Endodermal cell (in vitro differentiated cells): ENCODE measurements at regions not wholly inside any gene's neighbourhood (a gene's known extent, or its start where the extent isn't known, plus 50 kb on each side); places are given as distances from the start of the nearest gene placed in this dataset.

Experiments
- DNase-seq: peaks from one replicate; pipeline ENCODE4 v3.0.0-alpha.2; 2017
- H3K27ac ChIP-seq: 2 replicates; pipeline ENCODE4 v1.5.1; 2013; ENCODE audit warnings: mild to moderate bottlenecking, low read depth, low read length, moderate library complexity
- H3K27me3 ChIP-seq: 2 replicates; pipeline ENCODE4 v1.6.1; 2013; ENCODE audit warnings: mild to moderate bottlenecking, low read length, moderate library complexity; ENCODE audit not compliant: insufficient read depth, control insufficient read depth, poor library complexity, severe bottlenecking
- H3K36me3 ChIP-seq: 2 replicates; pipeline ENCODE4 v1.7.0; 2013; ENCODE audit warnings: mild to moderate bottlenecking, low read length, moderate library complexity; ENCODE audit not compliant: control insufficient read depth, insufficient read depth
- H3K4me1 ChIP-seq: one replicate; pipeline ENCODE4 v1.7.0; 2013; ENCODE audit warnings: low read length; ENCODE audit not compliant: control insufficient read depth, insufficient read depth
- H3K4me3 ChIP-seq: 2 replicates; pipeline ENCODE4 v1.5.1; 2013; ENCODE audit warnings: mild to moderate bottlenecking, low read length, moderate library complexity
- H3K9ac ChIP-seq: 2 replicates; pipeline ENCODE4 v1.6.1; 2013; ENCODE audit warnings: mild to moderate bottlenecking, low read length, moderate library complexity; ENCODE audit not compliant: poor library complexity, severe bottlenecking; ENCODE audit errors: extremely low read depth
- H3K9me3 ChIP-seq: 2 replicates; pipeline ENCODE4 v1.6.1; 2013; ENCODE audit warnings: mild to moderate bottlenecking, low read length, moderate library complexity; ENCODE audit not compliant: control insufficient read depth
- H3K27ac Mint-ChIP-seq: 2 replicates; pipeline ENCODE4 v1.8.0; 2020; ENCODE audit warnings: mixed read lengths
- H3K27me3 Mint-ChIP-seq: 2 replicates; pipeline ENCODE4 v1.8.0; 2021; ENCODE audit warnings: mild to moderate bottlenecking, mixed read lengths; ENCODE audit not compliant: insufficient read depth
- H3K36me3 Mint-ChIP-seq: 2 replicates; pipeline ENCODE4 v1.8.0; 2020; ENCODE audit warnings: low read depth, mixed read lengths
- H3K4me1 Mint-ChIP-seq: 2 replicates; pipeline ENCODE4 v1.8.0; 2020; ENCODE audit warnings: mixed read lengths
- H3K4me3 Mint-ChIP-seq: 2 replicates; pipeline ENCODE4 v1.8.0; 2020; ENCODE audit warnings: mild to moderate bottlenecking, moderate library complexity, mixed read lengths
- H3K9me3 Mint-ChIP-seq: 2 replicates; pipeline ENCODE4 v1.8.0; 2020; ENCODE audit warnings: mild to moderate bottlenecking, mixed read lengths
- WGBS, 2 experiments: methylation state at CpG; one replicate each; pipeline versions ENCODE4 v1.1.5 to v1.1.7; 2013; ENCODE audit warnings: missing lambda C conversion rate in 2 of 2, mixed read lengths in 1 of 2; ENCODE audit not compliant: insufficient coverage in 1 of 2, insufficient read length in 1 of 2; 5-methylcytosine and 5-hydroxymethylcytosine counted together
- TF ChIP-seq, protein P1 (sequence below): fragments of 200-600 bp; sonication (generic); conservative IDR thresholded peaks from 2 replicates; pipeline ENCODE4 v1.5.0; 2021; ENCODE audit warnings: antibody characterized with exemption, mild to moderate bottlenecking

DNA sequence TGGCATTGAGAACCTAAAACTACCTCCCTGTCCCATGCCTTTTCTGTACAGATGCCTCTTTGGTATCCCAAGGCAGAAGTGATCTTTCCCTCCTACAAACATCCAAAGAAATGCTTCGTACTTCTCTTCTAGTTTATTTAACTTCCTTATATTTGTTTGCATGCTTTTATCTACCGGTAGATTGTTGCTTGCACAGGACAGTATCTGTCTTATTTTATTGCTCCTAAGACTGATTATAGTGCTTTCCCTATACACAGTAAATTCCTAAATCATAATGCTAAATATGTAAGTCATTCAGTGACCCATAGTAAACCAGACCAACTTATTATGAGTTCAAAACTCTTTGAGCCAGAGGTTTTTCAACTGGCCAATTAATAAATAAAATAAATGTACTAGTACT, 156.9 kb downstream of the PRELID2 start:
- TF ChIP-seq, protein P1, sequence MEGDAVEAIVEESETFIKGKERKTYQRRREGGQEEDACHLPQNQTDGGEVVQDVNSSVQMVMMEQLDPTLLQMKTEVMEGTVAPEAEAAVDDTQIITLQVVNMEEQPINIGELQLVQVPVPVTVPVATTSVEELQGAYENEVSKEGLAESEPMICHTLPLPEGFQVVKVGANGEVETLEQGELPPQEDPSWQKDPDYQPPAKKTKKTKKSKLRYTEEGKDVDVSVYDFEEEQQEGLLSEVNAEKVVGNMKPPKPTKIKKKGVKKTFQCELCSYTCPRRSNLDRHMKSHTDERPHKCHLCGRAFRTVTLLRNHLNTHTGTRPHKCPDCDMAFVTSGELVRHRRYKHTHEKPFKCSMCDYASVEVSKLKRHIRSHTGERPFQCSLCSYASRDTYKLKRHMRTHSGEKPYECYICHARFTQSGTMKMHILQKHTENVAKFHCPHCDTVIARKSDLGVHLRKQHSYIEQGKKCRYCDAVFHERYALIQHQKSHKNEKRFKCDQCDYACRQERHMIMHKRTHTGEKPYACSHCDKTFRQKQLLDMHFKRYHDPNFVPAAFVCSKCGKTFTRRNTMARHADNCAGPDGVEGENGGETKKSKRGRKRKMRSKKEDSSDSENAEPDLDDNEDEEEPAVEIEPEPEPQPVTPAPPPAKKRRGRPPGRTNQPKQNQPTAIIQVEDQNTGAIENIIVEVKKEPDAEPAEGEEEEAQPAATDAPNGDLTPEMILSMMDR = no peak
- Histone ChIP-seq H3K9me3 (no peaks in the 10 kb centered on the region), H3K27me3 (no peaks in the 10 kb centered on the region), H3K4me3 (no peak overlapping the region), H3K36me3 (no peaks in the 10 kb centered on the region), H3K27ac (no peak overlapping the region), H3K4me1 (no peaks in the 10 kb centered on the region), H3K9ac (no peak overlapping the region)
- Mint-ChIP-seq H3K27ac (no peak overlapping the region), H3K4me1 (no peaks in the 10 kb centered on the region), H3K36me3 (no peaks in the 10 kb centered on the region), H3K27me3 (no peaks in the 10 kb centered on the region), H3K9me3 (no peaks in the 10 kb centered on the region), H3K4me3 (no peak overlapping the region)
- no peak for DNase-seq
- 86 to 100% methylated on average over 1 to 2 of the region's 2 CpGs for WGBS, 2 experiments

DNA sequence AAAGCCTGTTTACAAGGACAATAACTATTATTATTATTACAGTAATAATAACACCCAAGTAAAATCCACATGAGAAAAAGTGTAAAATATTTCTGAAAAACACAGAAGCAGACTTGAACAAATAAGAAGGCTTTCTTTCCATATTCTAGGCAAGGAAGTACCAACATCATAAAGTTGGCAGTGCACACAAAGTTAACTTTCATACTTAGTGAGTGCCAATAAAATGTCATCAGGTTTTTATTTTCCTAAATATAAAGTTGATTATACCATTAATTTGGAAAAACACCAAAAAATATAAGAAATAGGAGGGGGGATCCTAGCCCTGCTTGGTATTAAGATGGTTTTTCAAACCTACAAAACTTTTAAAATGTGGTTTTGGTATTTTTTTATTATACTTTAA, 161.4 kb downstream of the PRELID2 start:
- DNase-seq = no peak
- no peak overlapping the region for H3K4me3 ChIP-seq
- H3K27me3 Mint-ChIP-seq = no peaks in the 10 kb centered on the region
- no peaks in the 10 kb centered on the region for H3K36me3 Mint-ChIP-seq
- TF ChIP-seq, protein P1 = no peak
- no peaks in the 10 kb centered on the region for H3K9me3 Mint-ChIP-seq
- H3K9ac ChIP-seq = no peak overlapping the region
- no peaks in the 10 kb centered on the region for H3K36me3 ChIP-seq
- H3K27ac ChIP-seq = no peak overlapping the region
- no peak overlapping the region for H3K4me3 Mint-ChIP-seq
- H3K4me1 ChIP-seq = no peaks in the 10 kb centered on the region
- no peak overlapping the region for H3K27ac Mint-ChIP-seq
- H3K4me1 Mint-ChIP-seq = no peaks in the 10 kb centered on the region
- H3K27me3 ChIP-seq = no peaks in the 10 kb centered on the region
- H3K9me3 ChIP-seq = no peaks in the 10 kb centered on the region

DNA sequence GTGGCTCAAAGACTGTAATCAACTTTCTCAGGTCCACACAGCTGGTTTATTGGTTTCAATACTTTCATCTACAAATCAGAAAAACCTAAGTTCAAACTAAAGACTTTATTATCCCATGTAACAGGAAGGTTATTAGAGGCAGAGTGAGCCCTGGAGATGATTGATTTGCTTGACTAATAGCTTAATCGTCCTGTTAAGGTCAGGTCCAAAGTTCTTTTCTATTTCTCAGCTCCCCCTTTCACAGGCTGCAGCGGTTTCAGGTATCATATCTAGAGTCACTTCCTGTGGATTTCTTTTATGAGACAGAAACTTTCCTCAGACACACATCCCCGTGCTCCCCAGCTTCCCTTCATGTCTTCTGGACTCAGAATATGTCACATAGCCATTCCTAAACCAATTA, 166.4 kb downstream of the PRELID2 start:
- TF ChIP-seq, protein P1 = no peak
- Mint-ChIP-seq H3K27me3 (no peaks in the 10 kb centered on the region), H3K27ac (no peak overlapping the region), H3K4me1 (no peaks in the 10 kb centered on the region), H3K36me3 (no peaks in the 10 kb centered on the region), H3K9me3 (no peaks in the 10 kb centered on the region), H3K4me3 (no peak overlapping the region)
- H3K4me3 ChIP-seq = no peak overlapping the region
- H3K4me1 ChIP-seq = no peaks in the 10 kb centered on the region
- DNase-seq = no peak
- H3K9me3 ChIP-seq = no peaks in the 10 kb centered on the region
- no peaks in the 10 kb centered on the region for H3K36me3 ChIP-seq
- 87 to 88% methylated on average over 3 of the region's 3 CpGs for WGBS, 2 experiments
- H3K9ac ChIP-seq = no peak overlapping the region
- H3K27me3 ChIP-seq = no peaks in the 10 kb centered on the region
- H3K27ac ChIP-seq = no peak overlapping the region
